SK-N-SH (cell line): ENCODE measurements at regions not wholly inside any gene's neighbourhood (a gene's known extent, or its start where the extent isn't known, plus 50 kb on each side); places are given as distances from the start of the nearest gene placed in this dataset.

Experiments
- CTCF ChIA-PET: fragments of 300-600, 350-600 bp; formaldehyde crosslinking; extraction: SDS; loops from one replicate; lab custom pipeline; 2021; lab: Yijun Ruan, JAX
- POLR2A ChIA-PET: fragments of 350-600 bp; sonication (Branson Sonifier 250); formaldehyde crosslinking; extraction: SDS; loops from one replicate; lab custom pipeline; 2020; ENCODE audit warnings: antibody characterized with exemption, inconsistent platforms; lab: Yijun Ruan, JAX
- DNase-seq: peaks from one replicate; pipeline ENCODE4 v3.0.0; 2012
- H2AFZ ChIP-seq: fragments of 200-600 bp; sonication (generic); 2 replicates; pipeline ENCODE4 v1.8.1; 2016; ENCODE audit warnings: antibody characterized with exemption, mild to moderate bottlenecking, low read depth
- H3F3A ChIP-seq: fragments of 200-600 bp; sonication (generic); replicated peaks from 2 replicates; pipeline ENCODE3; 2016; ENCODE audit warnings: antibody characterized with exemption, mild to moderate bottlenecking; ENCODE audit not compliant: insufficient read depth
- H3K27ac ChIP-seq, 2 experiments: fragments of 200-500 bp in 1 of 2; fragments of 200-600 bp in 1 of 2; sonication (Bioruptor generic) in 1 of 2; sonication (generic), shearing (Covaris generic) in 1 of 2; 2 replicates each; pipeline versions ENCODE4 v1.5.1 to v1.6.1; 2014 to 2016; ENCODE audit warnings: low read depth in 2 of 2, inconsistent platforms in 1 of 2, low read length in 1 of 2, mild to moderate bottlenecking in 1 of 2, mixed read lengths in 1 of 2
- H3K27me3 ChIP-seq: fragments of 200-600 bp; sonication (generic), shearing (Covaris generic); 2 replicates; pipeline ENCODE4 v1.6.1; 2016; ENCODE audit warnings: mixed run types; ENCODE audit not compliant: insufficient read depth
- H3K36me3 ChIP-seq, 2 experiments: fragments of 200-500 bp in 1 of 2; fragments of 200-600 bp in 1 of 2; sonication (Bioruptor generic) in 1 of 2; sonication (generic) in 1 of 2; replicated peaks in 1 of 2; 2 replicates each; pipeline versions ENCODE3 to v1.5.1; 2014 to 2016; ENCODE audit warnings: low read length in 1 of 2, mild to moderate bottlenecking in 1 of 2; ENCODE audit not compliant: insufficient read depth in 2 of 2, control insufficient read depth in 1 of 2
- H3K4me1 ChIP-seq, 2 experiments: fragments of 200-500 bp in 1 of 2; fragments of 200-600 bp in 1 of 2; sonication (Bioruptor generic) in 1 of 2; sonication (generic), shearing (Covaris generic) in 1 of 2; 2 replicates each; pipeline versions ENCODE4 v1.5.1 to v1.6.1; 2014 to 2016; ENCODE audit warnings: low read depth in 1 of 2, low read length in 1 of 2, mixed run types in 1 of 2; ENCODE audit not compliant: insufficient read depth in 2 of 2, control insufficient read depth in 1 of 2
- H3K4me2 ChIP-seq: fragments of 200-600 bp; sonication (generic), shearing (Covaris generic); 2 replicates; pipeline ENCODE4 v1.6.1; 2017; ENCODE audit warnings: mixed run types
- H3K4me3 ChIP-seq, 2 experiments: fragments of 200-500 bp in 1 of 2; fragments of 200-600 bp in 1 of 2; sonication (Bioruptor generic) in 1 of 2; sonication (generic), shearing (Covaris generic) in 1 of 2; 2 replicates each; pipeline versions ENCODE4 v1.5.1 to v1.8.1; 2014 to 2016; ENCODE audit warnings: low read depth in 2 of 2, inconsistent platforms in 1 of 2, low read length in 1 of 2, mild to moderate bottlenecking in 1 of 2, mixed read lengths in 1 of 2, moderate library complexity in 1 of 2
- H3K79me2 ChIP-seq: fragments of 200-600 bp; sonication (generic); 2 replicates; pipeline ENCODE4 v1.8.1; 2017; ENCODE audit warnings: mild to moderate bottlenecking; ENCODE audit not compliant: insufficient read depth
- H3K9ac ChIP-seq: fragments of 200-600 bp; sonication (generic); 2 replicates; pipeline ENCODE4 v1.6.1; 2017; ENCODE audit warnings: mixed run types
- H3K9me2 ChIP-seq: fragments of 200-600 bp; sonication (generic); 2 replicates; pipeline ENCODE4 v1.6.1; 2017; ENCODE audit warnings: mixed run types
- H3K9me3 ChIP-seq: fragments of 200-600 bp; sonication (generic); 2 replicates; pipeline ENCODE4 v1.6.1; 2017; ENCODE audit warnings: mixed run types, mild to moderate bottlenecking, moderate library complexity
- H4K20me1 ChIP-seq: fragments of 200-600 bp; sonication (generic); 2 replicates; pipeline ENCODE4 v1.6.1; 2017; ENCODE audit warnings: mild to moderate bottlenecking, mixed run types; ENCODE audit not compliant: insufficient read depth
- CHD2 ChIP-seq: fragments of 150-350 bp; IDR thresholded peaks from 2 replicates; pipeline ENCODE4 v1.6.1; 2018; ENCODE audit warnings: low read length; ENCODE audit not compliant: partially characterized antibody
- ELF1 ChIP-seq: IDR thresholded peaks from 2 replicates; pipeline ENCODE4 v1.4.0; 2012
- EZH2phosphoT487 ChIP-seq: fragments of 200-600 bp; sonication (generic); IDR thresholded peaks from 2 replicates; pipeline ENCODE4 v1.6.1; 2017; ENCODE audit warnings: low read depth, mixed run types, mild to moderate bottlenecking, antibody characterized with exemption, moderate library complexity, borderline replicate concordance
- GABPA ChIP-seq: IDR thresholded peaks from 2 replicates; pipeline ENCODE4 v1.4.0; 2012; ENCODE audit warnings: low read depth, mild to moderate bottlenecking
- IRF3 ChIP-seq: fragments of 150-350 bp; IDR thresholded peaks from 2 replicates; pipeline ENCODE4 v1.6.1; 2016; ENCODE audit warnings: mild to moderate bottlenecking, low read depth, low read length
- JUND ChIP-seq: IDR thresholded peaks from 2 replicates; pipeline ENCODE4 v1.4.0; 2012
- MEF2A ChIP-seq: IDR thresholded peaks from 2 replicates; pipeline ENCODE4 v1.4.0; 2012; ENCODE audit warnings: low read depth, borderline replicate concordance
- POLR2AphosphoS5 ChIP-seq: IDR thresholded peaks from 2 replicates; pipeline ENCODE4 v1.6.1; 2012; ENCODE audit warnings: low read depth, low read length
- RFX5 ChIP-seq: IDR thresholded peaks from 2 replicates; pipeline ENCODE4 v1.6.1; 2012; ENCODE audit warnings: mild to moderate bottlenecking, improper control_type of control experiment, low read length
- RXRA ChIP-seq: IDR thresholded peaks from 2 replicates; pipeline ENCODE4 v1.4.0; 2012; ENCODE audit warnings: low read depth, mild to moderate bottlenecking, borderline replicate concordance
- SIN3A ChIP-seq: IDR thresholded peaks from 2 replicates; pipeline ENCODE4 v1.6.1; 2012; ENCODE audit warnings: low read depth, mild to moderate bottlenecking, low read length, moderate library complexity, borderline replicate concordance
- SMC3 ChIP-seq: IDR thresholded peaks from 2 replicates; pipeline ENCODE4 v1.6.1; 2012; ENCODE audit warnings: low read depth, low read length, improper control_type of control experiment
- TCF12 ChIP-seq: IDR thresholded peaks from 2 replicates; pipeline ENCODE4 v1.4.0; 2012
- WGBS: methylation state at CpG from one replicate; pipeline ENCODE4 v1.1.6; 2017; ENCODE audit warnings: low lambda C conversion rate; 5-methylcytosine and 5-hydroxymethylcytosine counted together
- TF ChIP-seq, protein P1 (sequence below): IDR thresholded peaks from 2 replicates; pipeline ENCODE4 v1.6.1; 2012; ENCODE audit warnings: mild to moderate bottlenecking, low read depth, low read length, moderate library complexity
- TF ChIP-seq, protein P2 (sequence below): IDR thresholded peaks from 2 replicates; pipeline ENCODE4 v1.4.0; 2012; ENCODE audit warnings: low read depth, borderline replicate concordance
- TF ChIP-seq, protein P3 (sequence below): fragments of 200-600 bp; sonication (generic); IDR thresholded peaks from 2 replicates; pipeline ENCODE4 v1.6.1; 2017; ENCODE audit warnings: antibody characterized with exemption, mild to moderate bottlenecking, moderate library complexity

DNA sequence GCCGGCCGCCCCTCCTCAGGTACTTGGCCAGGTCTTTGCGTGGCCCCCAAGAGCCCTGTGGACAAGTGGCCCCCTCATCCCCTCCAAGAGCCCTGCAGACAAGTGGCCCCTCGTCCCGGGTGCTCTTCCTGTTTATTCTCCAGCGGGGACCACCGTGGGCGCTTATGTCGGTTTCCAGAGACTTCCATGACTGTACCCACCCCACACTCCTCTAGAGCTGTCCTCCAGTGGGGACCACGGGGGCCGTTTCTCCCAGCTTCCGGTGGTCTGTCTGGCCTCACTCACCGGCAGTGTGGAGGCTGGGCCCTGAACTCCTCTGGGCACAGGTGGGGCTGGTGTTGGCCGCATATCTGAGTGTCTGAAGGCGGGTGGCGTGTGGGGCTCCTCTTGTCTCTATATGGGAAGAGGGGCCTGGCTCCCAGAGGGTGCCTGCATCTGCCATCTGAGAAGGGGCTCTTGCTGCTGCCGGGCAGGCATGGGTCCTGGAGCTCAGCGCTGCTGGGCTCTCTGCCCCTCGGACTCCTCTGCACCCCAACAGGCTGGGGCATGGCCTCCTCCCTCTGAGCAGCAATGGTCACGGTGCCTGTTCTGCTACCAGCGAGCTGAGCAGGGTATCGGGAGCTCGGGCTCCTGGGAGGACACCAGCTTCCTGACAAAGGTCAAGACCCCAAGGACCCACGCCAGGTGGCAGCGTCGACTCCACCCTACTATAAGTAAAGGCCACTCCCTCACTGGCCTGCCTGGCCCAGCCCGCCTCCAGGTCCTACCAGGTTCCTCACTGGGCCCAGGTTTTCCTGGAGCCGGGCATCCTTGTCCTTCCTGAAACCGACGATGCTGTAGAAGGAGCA, 1264.3 kb downstream of the BRD1 start (continued):
- TF ChIP-seq, protein P1, sequence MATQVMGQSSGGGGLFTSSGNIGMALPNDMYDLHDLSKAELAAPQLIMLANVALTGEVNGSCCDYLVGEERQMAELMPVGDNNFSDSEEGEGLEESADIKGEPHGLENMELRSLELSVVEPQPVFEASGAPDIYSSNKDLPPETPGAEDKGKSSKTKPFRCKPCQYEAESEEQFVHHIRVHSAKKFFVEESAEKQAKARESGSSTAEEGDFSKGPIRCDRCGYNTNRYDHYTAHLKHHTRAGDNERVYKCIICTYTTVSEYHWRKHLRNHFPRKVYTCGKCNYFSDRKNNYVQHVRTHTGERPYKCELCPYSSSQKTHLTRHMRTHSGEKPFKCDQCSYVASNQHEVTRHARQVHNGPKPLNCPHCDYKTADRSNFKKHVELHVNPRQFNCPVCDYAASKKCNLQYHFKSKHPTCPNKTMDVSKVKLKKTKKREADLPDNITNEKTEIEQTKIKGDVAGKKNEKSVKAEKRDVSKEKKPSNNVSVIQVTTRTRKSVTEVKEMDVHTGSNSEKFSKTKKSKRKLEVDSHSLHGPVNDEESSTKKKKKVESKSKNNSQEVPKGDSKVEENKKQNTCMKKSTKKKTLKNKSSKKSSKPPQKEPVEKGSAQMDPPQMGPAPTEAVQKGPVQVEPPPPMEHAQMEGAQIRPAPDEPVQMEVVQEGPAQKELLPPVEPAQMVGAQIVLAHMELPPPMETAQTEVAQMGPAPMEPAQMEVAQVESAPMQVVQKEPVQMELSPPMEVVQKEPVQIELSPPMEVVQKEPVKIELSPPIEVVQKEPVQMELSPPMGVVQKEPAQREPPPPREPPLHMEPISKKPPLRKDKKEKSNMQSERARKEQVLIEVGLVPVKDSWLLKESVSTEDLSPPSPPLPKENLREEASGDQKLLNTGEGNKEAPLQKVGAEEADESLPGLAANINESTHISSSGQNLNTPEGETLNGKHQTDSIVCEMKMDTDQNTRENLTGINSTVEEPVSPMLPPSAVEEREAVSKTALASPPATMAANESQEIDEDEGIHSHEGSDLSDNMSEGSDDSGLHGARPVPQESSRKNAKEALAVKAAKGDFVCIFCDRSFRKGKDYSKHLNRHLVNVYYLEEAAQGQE: no peak
- no peak for TF ChIP-seq TCF12
- TF ChIP-seq JUND: no peak
- no peak for TF ChIP-seq POLR2AphosphoS5

DNA sequence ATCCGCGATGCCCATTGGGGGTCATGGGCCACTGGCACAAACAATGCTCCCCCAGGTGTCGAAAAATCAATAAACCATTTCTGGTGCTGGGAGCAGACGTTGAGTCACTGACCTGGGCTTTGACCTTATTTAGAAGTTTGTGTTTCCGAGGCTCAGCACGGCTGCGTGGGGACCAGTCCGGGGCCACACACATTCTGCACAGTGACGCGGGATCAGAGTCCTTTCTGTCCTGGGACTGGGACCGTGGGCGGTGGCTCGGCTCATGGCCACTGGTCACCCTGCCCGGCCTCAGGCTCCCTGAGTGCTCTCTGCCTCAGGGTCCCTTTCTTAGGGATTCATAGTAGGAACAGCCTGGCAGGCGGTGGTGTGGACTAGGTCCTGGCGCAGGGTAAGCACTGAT, 1266.0 kb downstream of the BRD1 start:
- Histone ChIP-seq H3K27me3 (no peaks in the 10 kb centered on the region), H3K9ac (no peak overlapping the region), H3K9me3 (no peaks in the 10 kb centered on the region), H4K20me1 (no peaks in the 10 kb centered on the region), H3K27ac (no peak overlapping the region), H3F3A (no peaks in the 10 kb centered on the region), H3K79me2 (no peaks in the 10 kb centered on the region), H3K9me2 (no peaks in the 10 kb centered on the region), H3K36me3 (no peaks in the 10 kb centered on the region), H2AFZ (no peak overlapping the region), H3K4me3 (no peak overlapping the region), H3K4me1 (peaks cover 0 to 2% of the 10 kb centered on the region in 2 experiments; a peak in 1 of 4 replicates), H3K4me2 (no peak overlapping the region)
- CTCF ChIA-PET: no interaction called here
- no peak for TF ChIP-seq ELF1
- POLR2A ChIA-PET: no interaction called here
- no peak for DNase-seq
- WGBS: 40% methylated on average over 2 of the region's 16 CpGs

GRCh38 chr22:48560836-48561235, 1266.8 kb downstream of the BRD1 start:
- DNase-seq: no peak
- no peaks in the 10 kb centered on the region; a peak in 1 of 4 replicates for H3K4me1 ChIP-seq
- no peaks in the 10 kb centered on the region for H3K27me3 ChIP-seq
- no peak overlapping the region for H3K4me2 ChIP-seq
- POLR2A ChIA-PET: no interaction called here
- H4K20me1 ChIP-seq: no peaks in the 10 kb centered on the region
- H3K9me2 ChIP-seq: no peaks in the 10 kb centered on the region
- no peaks in the 10 kb centered on the region for H3K36me3 ChIP-seq
- WGBS: 19% methylated on average over 4 of the region's 5 CpGs
- CTCF ChIA-PET: no interaction called here
- H3K9me3 ChIP-seq: no peaks in the 10 kb centered on the region
- no peaks in the 10 kb centered on the region for H3K79me2 ChIP-seq
- no peak overlapping the region for H3K4me3 ChIP-seq
- H3K27ac ChIP-seq: no peak overlapping the region
- TF ChIP-seq IRF3 (no peak), RFX5 (no peak), TCF12 (no peak), MEF2A (no peak), SMC3 (no peak), SIN3A (no peak), CHD2 (no peak), RXRA (no peak), GABPA (no peak), EZH2phosphoT487 (no peak), JUND (no peak), ELF1 (no peak)
- TF ChIP-seq, protein P2, sequence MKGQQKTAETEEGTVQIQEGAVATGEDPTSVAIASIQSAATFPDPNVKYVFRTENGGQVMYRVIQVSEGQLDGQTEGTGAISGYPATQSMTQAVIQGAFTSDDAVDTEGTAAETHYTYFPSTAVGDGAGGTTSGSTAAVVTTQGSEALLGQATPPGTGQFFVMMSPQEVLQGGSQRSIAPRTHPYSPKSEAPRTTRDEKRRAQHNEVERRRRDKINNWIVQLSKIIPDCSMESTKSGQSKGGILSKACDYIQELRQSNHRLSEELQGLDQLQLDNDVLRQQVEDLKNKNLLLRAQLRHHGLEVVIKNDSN: no peak
- TF ChIP-seq, protein P3, sequence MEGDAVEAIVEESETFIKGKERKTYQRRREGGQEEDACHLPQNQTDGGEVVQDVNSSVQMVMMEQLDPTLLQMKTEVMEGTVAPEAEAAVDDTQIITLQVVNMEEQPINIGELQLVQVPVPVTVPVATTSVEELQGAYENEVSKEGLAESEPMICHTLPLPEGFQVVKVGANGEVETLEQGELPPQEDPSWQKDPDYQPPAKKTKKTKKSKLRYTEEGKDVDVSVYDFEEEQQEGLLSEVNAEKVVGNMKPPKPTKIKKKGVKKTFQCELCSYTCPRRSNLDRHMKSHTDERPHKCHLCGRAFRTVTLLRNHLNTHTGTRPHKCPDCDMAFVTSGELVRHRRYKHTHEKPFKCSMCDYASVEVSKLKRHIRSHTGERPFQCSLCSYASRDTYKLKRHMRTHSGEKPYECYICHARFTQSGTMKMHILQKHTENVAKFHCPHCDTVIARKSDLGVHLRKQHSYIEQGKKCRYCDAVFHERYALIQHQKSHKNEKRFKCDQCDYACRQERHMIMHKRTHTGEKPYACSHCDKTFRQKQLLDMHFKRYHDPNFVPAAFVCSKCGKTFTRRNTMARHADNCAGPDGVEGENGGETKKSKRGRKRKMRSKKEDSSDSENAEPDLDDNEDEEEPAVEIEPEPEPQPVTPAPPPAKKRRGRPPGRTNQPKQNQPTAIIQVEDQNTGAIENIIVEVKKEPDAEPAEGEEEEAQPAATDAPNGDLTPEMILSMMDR: no peak
- no peak overlapping the region for H3K9ac ChIP-seq
- H3F3A ChIP-seq: no peaks in the 10 kb centered on the region
- no peak overlapping the region for H2AFZ ChIP-seq
